HG03520 (cell line): ENCODE measurements at regions not wholly inside any gene's neighbourhood (a gene's known extent, or its start where the extent isn't known, plus 50 kb on each side); places are given as distances from the start of the nearest gene placed in this dataset.
"Not testable (repeated sequence)": the region's sequence is repeated elsewhere in the genome, so short reads cannot be mapped to it uniquely, and the experiment has no call there.

Experiments
- ATAC-seq: cut with Tn5 transposase; IDR thresholded peaks from one replicate; pipeline ENCODE4 v1.9.1; 2021; ENCODE audit warnings: mild to moderate bottlenecking, moderate library complexity; ENCODE audit not compliant: unreplicated experiment

DNA sequence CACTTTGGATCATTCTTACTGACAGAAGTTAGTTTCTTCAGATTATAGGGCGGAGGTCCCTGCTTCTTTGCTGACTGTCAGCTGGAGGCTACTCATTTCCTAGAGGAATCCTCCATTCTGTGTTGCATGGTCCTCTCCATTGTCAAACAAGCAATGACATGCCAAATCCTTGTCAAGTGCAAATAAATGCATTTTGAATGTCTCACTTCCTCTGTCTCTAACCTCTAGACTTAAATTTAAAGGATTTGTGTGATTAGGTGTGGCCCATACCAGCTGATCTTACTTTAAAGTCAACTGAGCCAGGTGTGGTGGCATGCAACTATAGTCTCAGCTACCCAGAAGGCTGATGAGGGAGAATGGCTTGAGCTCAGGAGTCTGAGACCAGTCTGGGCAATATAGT, 458.4 kb upstream of the CCDC179 start:
- no peak for ATAC-seq

DNA sequence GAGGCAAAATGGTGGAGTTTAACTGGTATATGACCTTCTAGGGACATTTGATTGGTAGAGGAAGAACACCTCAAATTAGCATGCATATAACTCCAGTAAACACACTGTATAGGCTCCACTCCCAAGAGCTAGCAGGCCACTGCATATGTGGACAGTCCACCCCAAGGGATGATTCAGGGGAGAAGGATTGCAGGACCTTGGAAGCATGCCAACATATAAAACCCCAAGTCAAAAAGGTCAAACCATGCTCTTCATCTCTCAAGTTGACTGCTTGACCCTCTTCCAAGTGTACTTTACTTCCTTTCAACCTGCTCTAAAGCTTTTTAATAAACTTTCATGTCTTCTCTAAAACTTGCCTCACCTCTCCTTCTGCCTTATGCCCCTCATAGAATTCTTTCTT, 459.9 kb upstream of the CCDC179 start:
- no peak for ATAC-seq

DNA sequence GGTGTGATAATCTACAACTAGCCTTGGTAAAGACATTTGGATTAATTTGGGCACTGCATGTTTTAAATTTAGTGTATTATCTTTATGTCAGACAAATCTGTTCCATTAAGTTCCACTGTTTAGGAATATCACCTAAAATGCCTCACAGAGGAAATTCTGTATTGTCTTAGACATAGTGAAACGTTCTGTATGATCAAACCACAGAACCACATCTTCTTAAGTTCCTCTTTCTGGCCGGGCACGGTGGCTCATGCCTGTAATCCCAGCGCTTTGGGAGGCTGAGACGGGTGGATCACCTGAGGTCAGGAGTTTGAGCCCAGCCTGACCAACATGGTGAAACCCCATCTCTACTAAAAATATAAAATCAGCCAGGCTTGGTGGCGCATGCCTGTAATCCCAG, 475.3 kb upstream of the CCDC179 start:
- ATAC-seq, result not testable (repeated sequence)

DNA sequence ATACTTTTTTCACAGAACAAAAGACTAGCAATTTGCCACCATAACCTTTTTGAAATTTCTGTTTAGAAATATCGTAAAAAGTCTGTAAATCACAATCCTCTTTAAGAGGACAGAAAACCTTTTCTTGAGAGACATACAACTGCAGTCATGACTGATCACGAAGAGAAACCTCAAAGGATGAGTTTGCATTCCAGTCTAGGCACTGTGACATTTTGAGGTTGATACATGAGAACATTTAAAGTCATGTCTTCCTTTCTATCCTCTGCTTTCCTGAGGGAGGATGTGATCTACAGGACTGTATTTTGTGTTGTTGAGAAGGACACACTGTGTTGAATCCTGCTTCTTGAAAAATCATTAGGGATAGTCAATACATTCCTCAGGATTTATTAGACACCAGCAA, 476.7 kb upstream of the CCDC179 start:
- no peak for ATAC-seq

DNA sequence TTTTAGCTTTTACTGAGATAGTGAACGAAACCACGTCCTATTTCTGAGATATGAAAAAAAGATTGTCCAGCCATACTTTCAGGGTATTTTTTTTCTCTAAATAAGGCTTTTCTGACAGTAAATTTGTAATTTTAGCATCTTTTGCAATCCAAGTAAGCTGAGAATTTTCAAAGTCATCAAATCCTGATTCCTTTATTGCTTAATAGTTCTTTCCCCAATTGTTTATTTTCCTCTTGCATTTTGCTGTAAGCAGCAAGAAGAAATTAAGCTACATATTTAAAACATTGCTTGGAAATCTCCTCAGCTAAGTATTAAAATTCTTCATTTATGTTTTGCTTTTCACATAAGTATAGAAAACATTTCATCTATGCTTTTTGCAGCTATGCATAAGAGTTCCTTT, 493.3 kb upstream of the CCDC179 start:
- no peak for ATAC-seq

DNA sequence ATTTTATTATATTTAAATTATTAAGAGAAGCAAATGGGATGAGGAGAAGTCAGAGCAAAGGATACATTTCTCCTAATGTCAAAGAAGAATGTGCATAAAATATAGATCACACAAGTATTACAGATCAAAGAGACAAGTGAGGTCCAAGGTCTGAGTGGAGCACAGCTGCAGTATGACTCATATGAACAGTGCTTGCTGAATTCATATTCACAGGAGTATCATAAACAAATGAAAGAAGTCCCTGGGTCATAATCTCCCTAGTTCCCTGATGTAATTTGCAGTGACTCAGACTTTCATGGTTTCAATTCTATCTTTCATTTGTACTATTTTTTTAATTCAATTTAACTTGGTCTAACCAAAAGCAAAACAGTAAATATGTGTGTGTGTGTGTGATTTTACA, 499.0 kb upstream of the CCDC179 start:
- no peak for ATAC-seq

DNA sequence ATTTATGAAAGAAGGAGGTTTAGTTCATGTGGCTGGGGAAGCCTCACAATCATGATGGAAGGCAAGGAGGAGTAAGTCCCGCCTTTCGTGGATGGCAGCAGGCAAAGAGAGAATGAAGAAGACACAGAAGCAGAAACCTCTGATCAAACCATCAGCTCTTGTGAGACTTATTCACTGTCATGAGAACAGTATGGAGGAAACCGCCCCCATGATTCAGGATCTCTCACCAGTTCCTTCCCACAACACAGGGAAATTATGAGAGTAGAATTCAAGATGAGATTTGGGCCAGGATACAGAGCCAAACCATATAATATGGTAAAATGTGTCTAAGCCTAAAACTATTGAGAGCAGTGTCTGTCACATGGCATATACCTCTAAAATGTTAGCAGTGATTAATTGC, 503.8 kb upstream of the CCDC179 start:
- no peak for ATAC-seq

DNA sequence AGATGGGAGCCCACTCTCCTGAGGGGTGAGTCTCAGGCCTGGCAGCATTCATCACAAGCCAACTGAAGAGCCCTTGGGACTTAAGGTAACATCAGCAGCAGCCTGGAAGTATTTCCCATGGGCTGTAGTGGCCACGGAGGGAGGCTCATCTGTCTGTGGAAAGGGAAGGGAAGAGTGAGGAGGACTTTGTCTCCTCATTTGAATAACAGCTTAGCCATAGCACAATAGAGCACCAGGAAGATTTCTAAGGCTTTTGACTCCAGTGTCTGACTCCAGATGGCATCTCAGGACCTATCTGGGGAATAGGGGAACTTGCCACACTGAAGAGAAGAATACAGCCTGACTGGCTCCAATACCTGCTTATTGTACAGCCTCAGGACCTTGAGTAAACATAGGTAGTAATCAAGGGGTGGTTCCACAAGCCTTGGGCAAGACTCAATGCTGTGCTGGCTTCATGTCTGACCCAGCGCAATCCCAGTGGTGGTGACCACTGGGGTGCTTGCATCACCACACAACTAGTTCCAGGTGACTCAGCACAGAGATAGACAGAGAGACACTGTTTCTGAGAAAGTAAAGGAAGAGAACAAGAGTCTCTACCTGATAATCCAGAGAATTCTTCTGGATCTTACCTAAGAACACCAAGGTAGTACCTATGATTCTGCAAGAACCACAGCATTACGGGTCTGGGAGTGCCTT, 510.5 kb upstream of the CCDC179 start:
- no peak for ATAC-seq

DNA sequence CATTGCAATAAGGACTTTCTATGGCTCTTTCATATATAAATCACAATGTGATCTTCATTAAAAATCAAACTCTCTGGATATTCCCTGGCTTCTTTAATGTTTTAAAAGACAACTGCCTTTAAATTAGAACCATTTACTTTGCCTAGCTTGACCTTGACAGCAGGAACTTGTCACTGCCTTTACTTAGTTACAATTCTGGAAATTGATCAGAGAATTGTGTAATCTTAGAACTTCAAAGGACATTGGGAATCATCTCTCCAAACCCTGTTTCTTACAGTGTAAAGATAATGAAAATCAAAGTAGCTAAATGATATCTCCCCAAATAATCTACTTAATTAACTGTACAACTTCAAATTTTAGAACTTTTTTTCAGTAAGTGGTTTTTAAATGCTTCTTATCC, 517.6 kb upstream of the CCDC179 start:
- no peak for ATAC-seq

DNA sequence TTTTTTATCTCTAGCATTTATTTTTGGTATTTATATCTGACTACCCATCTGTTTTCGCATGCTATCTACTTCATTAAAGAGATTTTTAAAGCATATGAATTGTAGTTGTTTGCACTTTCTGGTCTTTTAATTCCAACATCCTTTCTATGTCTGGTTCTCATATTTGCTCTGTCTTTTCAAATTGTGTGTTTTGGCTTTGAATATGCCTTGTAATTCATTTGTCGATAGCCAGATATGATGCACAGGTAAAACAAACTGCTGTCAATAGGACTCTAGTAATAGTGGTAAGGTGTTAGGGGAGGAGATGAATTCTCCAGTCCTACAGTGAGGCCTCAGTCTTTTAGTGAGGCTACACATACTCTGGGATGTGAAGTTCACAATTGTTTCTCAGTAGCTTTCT, 530.8 kb upstream of the CCDC179 start:
- no peak for ATAC-seq

DNA sequence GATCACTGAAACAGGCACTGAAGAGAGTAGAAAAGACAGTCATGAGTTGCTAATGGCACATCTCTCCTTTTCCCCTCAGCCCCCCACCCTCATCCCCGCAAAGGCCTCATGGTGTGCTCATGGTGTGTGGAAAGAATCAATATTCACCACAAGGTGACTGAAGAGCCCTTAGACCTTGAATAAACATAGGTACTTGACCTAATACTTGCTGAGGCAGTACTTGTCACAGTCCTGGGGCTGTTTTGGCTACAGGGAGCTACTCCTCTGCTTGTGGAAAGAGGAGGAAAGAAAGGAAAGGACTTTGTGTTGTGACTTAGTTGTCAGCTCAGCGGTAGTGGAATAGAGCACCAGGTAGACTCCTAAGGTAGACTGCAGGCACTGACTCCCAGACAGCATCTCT, 537.8 kb upstream of the CCDC179 start:
- no peak for ATAC-seq

DNA sequence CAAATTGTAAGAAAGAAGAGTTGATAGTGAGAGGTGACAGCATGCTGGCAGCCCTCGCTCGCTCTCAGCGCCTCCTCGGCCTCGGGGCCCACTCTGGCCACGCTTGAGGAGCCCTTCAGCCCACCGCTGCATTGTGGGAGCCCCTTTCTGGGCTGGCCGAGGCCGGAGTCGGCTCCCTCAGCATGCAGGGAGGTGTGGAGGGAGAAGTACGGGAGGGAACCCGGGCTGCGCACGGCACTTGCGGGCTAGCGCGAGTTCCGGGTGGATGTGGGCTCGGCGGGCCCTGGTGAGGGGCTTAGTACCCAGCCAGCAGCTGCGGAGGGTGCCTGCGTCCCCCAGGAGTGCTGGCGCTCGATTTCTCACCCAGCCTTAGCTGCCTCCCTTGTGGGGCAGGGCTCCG, 539.7 kb upstream of the CCDC179 start:
- ATAC-seq, result no peak

DNA sequence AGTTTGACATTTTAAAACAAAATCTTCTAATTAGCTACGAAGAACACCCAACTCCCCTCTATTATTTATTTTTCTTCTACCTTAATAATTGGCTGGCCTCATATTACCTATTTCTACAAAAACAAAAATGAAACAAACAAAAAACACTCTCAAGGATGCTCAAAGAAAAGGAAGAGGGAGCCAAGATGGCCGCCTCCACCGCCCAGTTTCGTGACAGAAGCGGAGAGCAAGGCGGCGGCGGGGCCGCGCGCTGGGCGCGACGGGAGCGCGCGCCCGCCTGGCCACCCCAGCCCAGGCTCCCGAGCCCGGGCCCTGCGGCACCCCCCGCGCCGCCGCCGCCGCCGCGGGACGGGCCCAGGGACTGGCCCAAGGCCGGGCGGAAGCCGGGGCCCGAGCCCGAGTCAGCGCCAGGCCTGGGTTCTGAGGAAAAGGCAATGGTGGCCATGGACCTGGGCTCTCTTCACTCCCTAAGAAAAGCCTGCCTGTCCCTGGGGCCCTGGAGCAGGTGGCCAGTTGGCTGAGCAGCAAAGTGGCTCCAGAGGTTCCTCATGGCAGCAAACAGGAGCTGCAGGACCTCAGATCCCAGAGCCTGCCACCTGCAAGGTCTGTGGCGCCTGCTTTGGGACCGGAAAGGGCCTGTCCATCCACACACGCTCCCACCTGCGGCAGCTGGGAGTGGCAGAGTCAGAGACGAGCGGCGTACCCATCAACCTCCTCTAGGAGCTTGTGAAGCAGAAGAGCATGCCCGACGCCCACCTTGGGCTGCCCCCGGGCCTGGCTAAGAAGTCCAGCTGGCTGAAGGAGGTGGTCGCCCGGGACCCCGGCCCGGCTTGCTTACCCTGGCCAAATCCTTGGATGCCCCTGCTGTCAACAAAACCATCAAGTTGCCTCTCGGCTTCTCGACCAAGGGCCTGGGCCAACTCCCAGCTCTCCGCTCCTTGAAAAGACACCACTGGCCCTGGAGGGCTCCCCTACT, 543.2 kb upstream of the CCDC179 start:
- no peak for ATAC-seq

DNA sequence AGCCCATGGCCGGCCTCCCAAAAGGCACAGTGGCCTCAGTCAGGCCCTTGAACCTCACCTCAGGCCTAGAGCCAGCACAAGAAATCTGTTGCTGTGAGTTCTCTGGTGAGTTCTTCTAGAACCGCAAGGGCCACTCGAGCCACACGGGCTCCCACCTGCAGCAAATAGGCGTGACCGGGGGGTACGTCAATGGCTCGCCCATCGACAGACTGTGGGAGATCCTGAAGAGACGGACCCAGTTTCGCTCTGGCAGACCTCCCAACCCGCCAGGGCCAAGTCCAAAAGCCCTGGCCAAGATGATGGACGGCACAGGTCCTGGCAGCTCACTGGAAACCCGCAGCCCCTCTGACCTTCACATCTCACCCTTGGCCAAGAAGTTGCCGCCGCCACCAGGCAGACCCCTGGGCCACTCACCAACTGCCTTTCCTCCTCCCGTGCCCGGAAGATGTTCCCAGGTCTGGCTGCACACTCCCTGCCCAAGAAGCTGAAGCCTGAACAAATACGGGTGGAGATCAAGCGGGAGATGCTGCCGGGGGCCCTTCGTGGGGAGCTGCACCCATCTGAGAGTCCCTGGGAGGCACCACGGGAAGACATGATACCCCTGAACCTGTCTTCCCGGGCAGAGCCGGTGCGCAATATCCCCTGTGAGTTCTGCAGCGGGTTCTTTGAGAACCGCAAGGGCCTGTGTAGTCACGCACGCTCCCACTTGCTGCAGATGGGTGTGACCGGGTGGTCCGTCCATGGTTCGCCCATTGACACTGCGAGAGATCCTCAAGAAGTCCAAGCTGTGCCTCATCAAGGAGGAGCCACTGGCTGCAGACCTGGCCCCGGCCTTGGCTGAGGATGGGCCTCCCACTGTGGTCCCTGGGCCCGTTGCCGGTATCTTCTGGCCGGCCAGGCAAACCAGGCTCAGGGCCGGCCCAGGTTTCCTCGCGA, 544.2 kb upstream of the CCDC179 start:
- ATAC-seq, result no peak

DNA sequence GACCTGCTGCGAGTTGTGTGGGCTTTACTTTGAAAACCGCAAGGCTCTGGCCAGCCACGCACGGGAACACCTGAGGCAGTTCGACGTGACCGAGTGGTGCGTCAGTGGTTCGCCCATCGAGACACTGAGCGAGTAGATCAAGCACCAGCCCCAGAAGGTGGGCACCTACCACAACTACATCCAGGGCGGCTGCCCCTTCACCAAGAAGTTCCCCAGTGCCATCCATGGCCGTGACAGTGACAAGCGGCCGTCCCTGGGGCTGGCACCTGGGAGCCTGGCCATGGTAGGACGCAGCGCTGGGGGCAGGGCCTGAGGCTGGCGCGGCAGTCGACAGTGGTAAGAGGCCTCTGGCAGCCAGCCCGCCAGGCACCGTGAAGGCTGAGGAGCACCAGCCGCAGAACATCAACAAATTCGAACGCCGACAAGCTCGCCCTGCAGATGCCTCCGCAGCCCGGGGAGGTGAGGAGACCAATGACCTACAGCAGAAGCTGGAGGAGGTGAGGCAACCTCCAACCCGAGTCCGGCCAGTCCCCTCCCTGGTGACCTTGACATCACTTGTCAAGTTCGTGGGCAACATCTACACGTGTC, 545.2 kb upstream of the CCDC179 start:
- no peak for ATAC-seq

DNA sequence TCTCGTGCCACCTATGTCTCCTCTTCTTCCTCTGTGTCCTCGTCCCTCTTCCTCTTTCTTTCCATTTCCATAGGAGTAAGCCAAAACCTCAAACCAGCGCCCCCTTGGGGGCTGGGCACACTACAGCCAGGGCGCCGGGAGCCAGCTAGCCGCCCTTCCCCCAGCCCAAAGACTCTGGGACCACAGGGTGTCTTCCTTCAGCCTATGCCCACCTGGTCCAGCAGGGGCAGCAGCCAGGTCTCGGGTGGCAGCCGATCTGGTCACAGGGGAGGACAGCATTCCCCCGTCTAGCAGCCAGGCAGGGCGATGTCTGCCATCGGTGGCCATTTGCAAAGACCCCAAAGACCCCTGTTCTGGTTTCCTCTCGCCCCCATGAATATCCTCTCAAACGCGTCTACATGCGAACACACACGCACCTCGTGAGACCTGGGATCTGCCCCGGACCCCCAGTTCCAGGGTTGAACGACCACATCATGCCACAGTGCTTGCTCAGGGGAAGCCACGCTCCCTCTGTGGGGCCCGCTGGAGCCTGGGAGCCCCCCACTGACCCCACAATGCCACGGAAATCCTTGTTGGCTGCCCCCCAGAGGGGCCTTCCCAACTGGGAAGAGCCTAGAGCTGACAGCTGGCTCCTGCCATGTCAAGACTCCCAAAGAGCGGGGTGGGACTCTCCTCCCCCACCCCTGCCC, 546.0 kb upstream of the CCDC179 start:
- ATAC-seq, result no peak

DNA sequence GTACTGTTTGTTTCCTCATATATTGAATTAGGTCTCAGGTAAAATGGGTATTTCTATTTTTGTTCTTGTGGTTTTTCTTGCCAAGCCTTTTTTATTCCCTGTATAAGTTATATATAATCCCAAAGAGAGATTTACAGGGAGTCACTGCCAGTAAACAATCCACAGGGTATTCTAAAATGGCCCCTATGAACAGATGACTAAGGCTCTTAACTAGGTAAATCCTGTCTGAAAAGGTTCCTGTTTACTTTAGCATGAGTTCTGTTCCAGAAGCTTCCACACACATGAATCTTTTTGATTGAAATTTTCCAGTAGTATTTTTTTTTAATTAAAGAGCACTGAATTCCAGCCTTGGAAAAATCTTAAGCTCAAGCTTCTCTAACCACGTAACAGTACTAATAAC, 552.8 kb upstream of the CCDC179 start:
- ATAC-seq, result no peak

DNA sequence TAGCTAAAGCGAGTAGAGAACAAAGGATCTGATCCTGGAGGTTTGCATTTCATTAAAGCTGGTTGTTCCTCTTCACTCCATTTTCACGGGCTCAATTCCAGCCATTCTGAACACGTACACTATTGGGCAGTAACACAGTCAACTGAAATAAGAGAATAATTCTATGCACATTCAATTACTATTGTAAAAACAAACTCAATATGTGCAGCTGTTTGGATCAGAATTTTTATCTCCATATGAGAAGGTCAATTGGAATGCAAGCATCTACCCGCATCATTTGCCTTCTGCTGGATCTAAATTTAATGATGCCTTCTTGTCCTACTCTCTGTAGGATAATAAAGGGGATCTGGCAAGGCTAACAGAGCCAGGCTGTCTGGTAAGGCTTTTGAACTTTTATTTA, 562.8 kb upstream of the CCDC179 start:
- no peak for ATAC-seq

DNA sequence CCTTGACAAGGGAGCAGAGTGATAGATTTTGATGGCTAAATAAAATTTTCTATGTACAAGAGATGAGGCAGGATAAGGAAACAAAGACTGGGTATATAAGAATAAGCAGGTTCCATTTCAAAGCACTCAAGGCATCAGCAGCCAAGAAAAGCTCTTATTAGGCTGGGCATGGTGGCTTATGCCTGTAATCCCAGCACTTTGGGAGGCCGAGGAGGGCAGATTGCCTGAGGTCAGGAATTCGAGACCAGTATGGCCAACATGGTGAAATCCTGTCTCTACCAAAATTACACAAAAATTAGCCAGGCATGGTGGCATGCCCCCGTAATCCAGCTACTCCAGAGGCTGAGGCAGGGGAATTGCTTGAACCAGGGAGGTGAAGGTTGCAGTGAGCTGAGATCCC, 563.4 kb upstream of the CCDC179 start:
- ATAC-seq, result no peak

DNA sequence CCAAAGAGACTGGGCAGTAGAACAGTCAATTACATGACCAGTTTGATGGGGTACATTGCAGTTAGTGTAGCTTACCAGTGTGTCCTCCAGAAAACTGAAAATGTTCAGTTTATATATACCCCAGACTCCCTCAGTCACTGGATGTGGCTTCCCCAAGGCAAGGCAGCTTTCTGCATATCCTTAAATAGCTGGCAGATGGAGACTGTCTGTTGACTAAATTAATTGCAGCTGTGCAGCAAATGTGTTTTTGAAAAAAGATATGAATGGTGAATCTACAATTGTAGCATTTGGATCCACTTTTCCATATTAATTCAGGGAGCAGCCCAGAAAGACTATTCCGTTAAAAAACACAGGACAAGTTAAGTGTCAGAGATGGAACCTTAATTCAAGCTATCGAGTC, 565.1 kb upstream of the CCDC179 start:
- ATAC-seq, result no peak
